ENCODE measurements at regions not wholly inside any gene's neighbourhood (a gene's known extent, or its start where the extent isn't known, plus 50 kb on each side); places are given as distances from the start of the nearest gene placed in this dataset.

DNA sequence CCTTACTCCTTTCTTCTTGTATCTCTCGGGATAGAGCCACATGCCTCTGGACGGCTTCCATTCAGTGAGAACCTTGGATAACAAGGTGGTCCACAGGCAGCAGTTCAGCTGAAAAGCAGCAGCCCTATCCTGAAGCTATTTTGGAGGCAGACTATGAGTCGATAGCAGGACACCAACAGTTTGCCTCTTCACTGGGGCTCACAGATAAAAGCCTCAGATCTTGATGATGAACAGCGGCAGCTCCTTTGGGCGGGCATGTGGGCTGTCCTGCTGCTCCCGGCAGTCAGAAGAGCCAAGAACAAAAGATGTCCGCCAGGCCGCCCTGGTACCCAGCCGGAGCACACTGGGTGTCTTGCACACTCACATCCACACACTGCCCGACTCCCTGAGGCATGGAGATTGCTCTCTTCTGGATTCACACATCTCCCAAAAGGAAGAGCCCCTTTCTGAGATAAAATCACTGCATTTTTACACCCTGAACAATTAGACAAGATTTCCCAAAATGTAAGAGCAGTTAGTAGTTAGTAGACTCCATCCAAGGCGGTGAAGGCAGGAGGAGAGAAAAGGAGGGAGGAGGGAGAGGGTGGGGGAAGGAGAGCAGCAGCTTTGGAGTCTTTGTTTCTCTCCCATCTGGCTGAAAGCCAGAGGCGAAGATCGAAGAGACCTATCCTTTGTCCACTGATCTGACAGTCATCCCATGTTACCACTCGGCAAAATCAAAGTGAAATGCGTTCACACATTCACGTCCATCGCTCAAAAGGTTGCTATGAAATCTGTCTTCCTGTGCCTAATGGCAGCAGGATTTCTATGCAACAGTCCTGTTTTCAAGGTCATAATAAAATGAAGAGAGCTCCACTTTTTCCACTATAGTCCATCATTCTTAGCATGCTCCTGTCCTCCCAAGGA lies 90.1 kb upstream of the KLF7 start:
- TF ChIP-seq, protein P1, sequence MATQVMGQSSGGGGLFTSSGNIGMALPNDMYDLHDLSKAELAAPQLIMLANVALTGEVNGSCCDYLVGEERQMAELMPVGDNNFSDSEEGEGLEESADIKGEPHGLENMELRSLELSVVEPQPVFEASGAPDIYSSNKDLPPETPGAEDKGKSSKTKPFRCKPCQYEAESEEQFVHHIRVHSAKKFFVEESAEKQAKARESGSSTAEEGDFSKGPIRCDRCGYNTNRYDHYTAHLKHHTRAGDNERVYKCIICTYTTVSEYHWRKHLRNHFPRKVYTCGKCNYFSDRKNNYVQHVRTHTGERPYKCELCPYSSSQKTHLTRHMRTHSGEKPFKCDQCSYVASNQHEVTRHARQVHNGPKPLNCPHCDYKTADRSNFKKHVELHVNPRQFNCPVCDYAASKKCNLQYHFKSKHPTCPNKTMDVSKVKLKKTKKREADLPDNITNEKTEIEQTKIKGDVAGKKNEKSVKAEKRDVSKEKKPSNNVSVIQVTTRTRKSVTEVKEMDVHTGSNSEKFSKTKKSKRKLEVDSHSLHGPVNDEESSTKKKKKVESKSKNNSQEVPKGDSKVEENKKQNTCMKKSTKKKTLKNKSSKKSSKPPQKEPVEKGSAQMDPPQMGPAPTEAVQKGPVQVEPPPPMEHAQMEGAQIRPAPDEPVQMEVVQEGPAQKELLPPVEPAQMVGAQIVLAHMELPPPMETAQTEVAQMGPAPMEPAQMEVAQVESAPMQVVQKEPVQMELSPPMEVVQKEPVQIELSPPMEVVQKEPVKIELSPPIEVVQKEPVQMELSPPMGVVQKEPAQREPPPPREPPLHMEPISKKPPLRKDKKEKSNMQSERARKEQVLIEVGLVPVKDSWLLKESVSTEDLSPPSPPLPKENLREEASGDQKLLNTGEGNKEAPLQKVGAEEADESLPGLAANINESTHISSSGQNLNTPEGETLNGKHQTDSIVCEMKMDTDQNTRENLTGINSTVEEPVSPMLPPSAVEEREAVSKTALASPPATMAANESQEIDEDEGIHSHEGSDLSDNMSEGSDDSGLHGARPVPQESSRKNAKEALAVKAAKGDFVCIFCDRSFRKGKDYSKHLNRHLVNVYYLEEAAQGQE (IDR thresholded peaks at IDR 0.05; ENCODE audit: insufficient replicate concordance, low read depth): no peak
- TF ChIP-seq, protein P2, sequence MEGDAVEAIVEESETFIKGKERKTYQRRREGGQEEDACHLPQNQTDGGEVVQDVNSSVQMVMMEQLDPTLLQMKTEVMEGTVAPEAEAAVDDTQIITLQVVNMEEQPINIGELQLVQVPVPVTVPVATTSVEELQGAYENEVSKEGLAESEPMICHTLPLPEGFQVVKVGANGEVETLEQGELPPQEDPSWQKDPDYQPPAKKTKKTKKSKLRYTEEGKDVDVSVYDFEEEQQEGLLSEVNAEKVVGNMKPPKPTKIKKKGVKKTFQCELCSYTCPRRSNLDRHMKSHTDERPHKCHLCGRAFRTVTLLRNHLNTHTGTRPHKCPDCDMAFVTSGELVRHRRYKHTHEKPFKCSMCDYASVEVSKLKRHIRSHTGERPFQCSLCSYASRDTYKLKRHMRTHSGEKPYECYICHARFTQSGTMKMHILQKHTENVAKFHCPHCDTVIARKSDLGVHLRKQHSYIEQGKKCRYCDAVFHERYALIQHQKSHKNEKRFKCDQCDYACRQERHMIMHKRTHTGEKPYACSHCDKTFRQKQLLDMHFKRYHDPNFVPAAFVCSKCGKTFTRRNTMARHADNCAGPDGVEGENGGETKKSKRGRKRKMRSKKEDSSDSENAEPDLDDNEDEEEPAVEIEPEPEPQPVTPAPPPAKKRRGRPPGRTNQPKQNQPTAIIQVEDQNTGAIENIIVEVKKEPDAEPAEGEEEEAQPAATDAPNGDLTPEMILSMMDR (IDR thresholded peaks at IDR 0.05; ENCODE audit: insufficient read depth, low read length): no peak
- TF ChIP-seq POLR2AphosphoS5 (IDR thresholded peaks at IDR 0.05; ENCODE audit: low read depth): no peak
- no peak for TF ChIP-seq GABPA (IDR thresholded peaks at IDR 0.05; ENCODE audit: low read depth)
- no peak for TF ChIP-seq SPI1 (IDR thresholded peaks at IDR 0.05; ENCODE audit: borderline replicate concordance, low read depth)

All from HL-60 (cell line).